ENCODE measurements at regions not wholly inside any gene's neighbourhood (a gene's known extent, or its start where the extent isn't known, plus 50 kb on each side); places are given as distances from the start of the nearest gene placed in this dataset.

GRCh38 chr2:185502351-185502750 is 236.3 kb upstream of the FSIP2 start:
- ChIA-PET POLR2A (no interaction called here), CTCF (interaction anchor here (0.8 kb wide), 1 partner anchor 16 kb away, joined by 3 read pairs; no protein-coding TSS in a partner anchor)
- no peaks in the 10 kb centered on the region for H3K36me3 ChIP-seq (ENCODE audit: control insufficient read depth in 2 of 2, extremely low read depth in 1 of 2, insufficient read depth in 2 of 2, low read length in 2 of 2)
- no peaks in the 10 kb centered on the region for H4K20me1 ChIP-seq (replicated peaks; ENCODE audit: control insufficient read depth, extremely low read depth, insufficient read depth, low read length)
- H3K9me1 ChIP-seq (replicated peaks; ENCODE audit: control insufficient read depth, extremely low read depth, insufficient read depth, low read length), result no peaks in the 10 kb centered on the region
- DNase-seq (ENCODE audit: low read depth, low spot score), result no peak
- H3K4me3 ChIP-seq (replicated peaks in 1 of 3; ENCODE audit: insufficient read depth in 1 of 3, low read depth in 1 of 3, low read length in 3 of 3), result no peak overlapping the region
- no peak overlapping the region for H3K4me2 ChIP-seq (ENCODE audit: insufficient read depth, low read length)
- no peak overlapping the region for H2AFZ ChIP-seq (ENCODE audit: low read depth, low read length)
- no peaks in the 10 kb centered on the region for H3K79me2 ChIP-seq (ENCODE audit: control insufficient read depth, insufficient read depth, low read length)
- no peaks in the 10 kb centered on the region for H3K4me1 ChIP-seq (ENCODE audit: control insufficient read depth, extremely low read depth, insufficient read depth, low read length)
- no peak overlapping the region for H3K9ac ChIP-seq (replicated peaks; ENCODE audit: extremely low read depth, insufficient read depth, low read length)
- no peak overlapping the region for H3K27ac ChIP-seq (ENCODE audit: insufficient read depth, low read depth, low read length)
- FAIRE-seq, result no peak
- intact Hi-C loops (cut with micrococcal nuclease) (no loop called here), dilution Hi-C loops (cut with MboI; ENCODE audit: extremely low pct_ligation_motif_present, low sequenced_read_pairs) (no loop called here)
- H3K9me3 ChIP-seq (replicated peaks; ENCODE audit: control insufficient read depth, insufficient read depth, low read length), result peaks cover 3% of the 10 kb centered on the region
- no TSS peak for BruUV-seq (replicated peaks)
- TF ChIP-seq POLR2AphosphoS5 (IDR thresholded peaks at IDR 0.05; ENCODE audit: insufficient read depth, low read depth, low read length), result no peak
- H3K27me3 ChIP-seq (ENCODE audit: control insufficient read depth in 2 of 2, insufficient read depth in 2 of 2, low read length in 2 of 2), result no peaks in the 10 kb centered on the region

GRCh38 chr2:185507719-185508118 is 230.9 kb upstream of the FSIP2 start:
- POLR2A ChIA-PET, result no interaction called here
- Histone ChIP-seq H3K4me1 (ENCODE audit: control insufficient read depth, extremely low read depth, insufficient read depth, low read length) (no peaks in the 10 kb centered on the region), H3K27ac (ENCODE audit: insufficient read depth, low read depth, low read length) (no peak overlapping the region), H3K4me3 (replicated peaks in 1 of 3; ENCODE audit: insufficient read depth in 1 of 3, low read depth in 1 of 3, low read length in 3 of 3) (no peak overlapping the region), H2AFZ (ENCODE audit: low read depth, low read length) (no peak overlapping the region), H4K20me1 (replicated peaks; ENCODE audit: control insufficient read depth, extremely low read depth, insufficient read depth, low read length) (no peaks in the 10 kb centered on the region), H3K79me2 (ENCODE audit: control insufficient read depth, insufficient read depth, low read length) (no peaks in the 10 kb centered on the region), H3K4me2 (ENCODE audit: insufficient read depth, low read length) (no peak overlapping the region), H3K27me3 (ENCODE audit: control insufficient read depth in 2 of 2, insufficient read depth in 2 of 2, low read length in 2 of 2) (no peaks in the 10 kb centered on the region), H3K9ac (replicated peaks; ENCODE audit: extremely low read depth, insufficient read depth, low read length) (no peak overlapping the region), H3K36me3 (ENCODE audit: control insufficient read depth in 2 of 2, extremely low read depth in 1 of 2, insufficient read depth in 2 of 2, low read length in 2 of 2) (no peaks in the 10 kb centered on the region), H3K9me1 (replicated peaks; ENCODE audit: control insufficient read depth, extremely low read depth, insufficient read depth, low read length) (no peaks in the 10 kb centered on the region), H3K9me3 (replicated peaks; ENCODE audit: control insufficient read depth, insufficient read depth, low read length) (peaks cover 3% of the 10 kb centered on the region)
- DNase-seq (ENCODE audit: low read depth, low spot score), result no peak
- dilution Hi-C loops (cut with MboI; ENCODE audit: extremely low pct_ligation_motif_present, low sequenced_read_pairs), result no loop called here
- no peak for FAIRE-seq
- no TSS peak for BruUV-seq (replicated peaks)
- CTCF ChIA-PET, result no interaction called here
- intact Hi-C loops (cut with micrococcal nuclease), result no loop called here
- TF ChIP-seq POLR2AphosphoS5 (IDR thresholded peaks at IDR 0.05; ENCODE audit: insufficient read depth, low read depth, low read length), result no peak
- no peak for TF ChIP-seq CTCF (IDR thresholded peaks at IDR 0.05; ENCODE audit: extremely low read depth in 1 of 2, insufficient read depth in 1 of 2, low read depth in 1 of 2, low read length in 2 of 2)
- no peak for TF ChIP-seq GATA2 (IDR thresholded peaks at IDR 0.05; ENCODE audit: insufficient read depth, insufficient read length, low read depth, low read length)
- TF ChIP-seq EZH2 (IDR thresholded peaks at IDR 0.05; ENCODE audit: borderline replicate concordance, low read depth, low read length, severe bottlenecking), result no peak
- TF ChIP-seq, protein P1, sequence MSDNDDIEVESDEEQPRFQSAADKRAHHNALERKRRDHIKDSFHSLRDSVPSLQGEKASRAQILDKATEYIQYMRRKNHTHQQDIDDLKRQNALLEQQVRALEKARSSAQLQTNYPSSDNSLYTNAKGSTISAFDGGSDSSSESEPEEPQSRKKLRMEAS (IDR thresholded peaks at IDR 0.05; ENCODE audit: insufficient read depth, insufficient read length), result no peak
- TF ChIP-seq JUN (IDR thresholded peaks at IDR 0.05; ENCODE audit: borderline replicate concordance, insufficient read depth, insufficient read length, low read depth), result no peak
- TF ChIP-seq POLR2A (IDR thresholded peaks at IDR 0.05; ENCODE audit: low read depth, low read length), result no peak
- TF ChIP-seq MYC (IDR thresholded peaks at IDR 0.05; ENCODE audit: low read depth, low read length), result no peak
- no peak for TF ChIP-seq FOS (IDR thresholded peaks at IDR 0.05; ENCODE audit: borderline replicate concordance, insufficient read depth, low read length)

Measured in endothelial cell of umbilical vein (primary cell).